ENCODE measurements at regions not wholly inside any gene's neighbourhood (a gene's known extent, or its start where the extent isn't known, plus 50 kb on each side); places are given as distances from the start of the nearest gene placed in this dataset.

DNA sequence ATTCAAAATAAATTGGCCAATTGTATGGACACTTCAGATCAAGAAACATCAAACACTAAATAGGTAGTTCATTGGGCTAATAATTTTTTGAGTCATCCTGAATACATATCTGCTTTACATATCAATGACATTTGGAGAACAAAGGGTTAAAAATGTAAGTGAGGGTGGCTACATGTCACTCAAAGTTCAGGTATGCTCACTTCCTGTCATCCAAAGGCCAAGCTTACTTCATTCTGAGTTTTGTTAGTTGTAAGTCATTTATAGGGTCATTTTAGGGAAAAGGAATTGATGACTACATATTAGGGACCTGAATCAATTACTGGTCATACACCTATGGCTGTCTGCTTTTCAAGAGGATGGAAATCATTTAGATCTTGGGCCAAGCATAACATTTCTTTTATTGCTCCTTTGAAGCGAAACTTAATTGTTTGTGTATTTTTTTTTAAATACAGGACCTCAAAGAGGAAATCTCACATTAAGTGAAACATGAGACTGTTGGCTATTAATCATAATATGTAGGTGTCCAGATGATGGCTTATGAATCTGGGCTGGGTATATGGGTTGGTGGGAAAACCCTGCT lies 119.2 kb upstream of the LEF1 start:
- no peak for DNase-seq
- TF ChIP-seq GATA1 (IDR thresholded peaks at IDR 0.05; ENCODE audit: low read depth, low read length), result no peak
- no peak for TF ChIP-seq POLR2A (IDR thresholded peaks at IDR 0.05; ENCODE audit: low read length)

- no peak for DNase-seq
- TF ChIP-seq POLR2A (IDR thresholded peaks at IDR 0.05; ENCODE audit: low read length) (no peak), GATA1 (IDR thresholded peaks at IDR 0.05; ENCODE audit: low read depth, low read length) (no peak)
Measured at GRCh38 chr4:108280072-108280471, 111.3 kb upstream of the LEF1 start.

DNA sequence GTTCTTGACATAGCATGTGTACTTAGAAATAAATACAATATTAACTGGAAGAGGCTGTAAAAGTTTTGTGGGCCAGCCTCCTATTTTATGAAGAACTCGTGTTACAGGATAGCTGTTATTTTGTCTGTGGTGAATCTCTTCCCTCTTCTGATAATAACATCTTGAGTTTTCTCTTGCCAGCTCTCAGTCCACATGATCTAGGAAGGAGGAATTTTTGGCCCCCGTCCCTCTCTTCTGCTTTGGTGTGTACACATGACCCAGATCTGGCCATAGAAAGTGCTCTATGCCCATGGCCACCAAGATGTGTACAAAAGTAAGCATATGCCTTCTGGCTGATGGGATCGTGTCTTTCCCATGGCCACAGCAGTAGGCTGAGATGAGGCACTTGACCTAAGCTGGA lies 108.0 kb upstream of the LEF1 start:
- no peak for TF ChIP-seq POLR2A (IDR thresholded peaks at IDR 0.05; ENCODE audit: low read length)
- TF ChIP-seq GATA1 (IDR thresholded peaks at IDR 0.05; ENCODE audit: low read depth, low read length), result no peak
- DNase-seq, result no peak

- DNase-seq, result no peak
Measured at GRCh38 chr4:108272986-108273385, 104.3 kb upstream of the LEF1 start.

GRCh38 chr4:108272561-108272960 lies 103.8 kb upstream of the LEF1 start:
- TF ChIP-seq POLR2A (IDR thresholded peaks at IDR 0.05; ENCODE audit: low read length), result no peak
- no peak for TF ChIP-seq GATA1 (IDR thresholded peaks at IDR 0.05; ENCODE audit: low read depth, low read length)
- no peak for DNase-seq

More at GRCh38 chr4:108272986-108273385, 104.3 kb upstream of the LEF1 start:
- TF ChIP-seq GATA1 (IDR thresholded peaks at IDR 0.05; ENCODE audit: low read depth, low read length), result no peak
- no peak for TF ChIP-seq POLR2A (IDR thresholded peaks at IDR 0.05; ENCODE audit: low read length)

DNA sequence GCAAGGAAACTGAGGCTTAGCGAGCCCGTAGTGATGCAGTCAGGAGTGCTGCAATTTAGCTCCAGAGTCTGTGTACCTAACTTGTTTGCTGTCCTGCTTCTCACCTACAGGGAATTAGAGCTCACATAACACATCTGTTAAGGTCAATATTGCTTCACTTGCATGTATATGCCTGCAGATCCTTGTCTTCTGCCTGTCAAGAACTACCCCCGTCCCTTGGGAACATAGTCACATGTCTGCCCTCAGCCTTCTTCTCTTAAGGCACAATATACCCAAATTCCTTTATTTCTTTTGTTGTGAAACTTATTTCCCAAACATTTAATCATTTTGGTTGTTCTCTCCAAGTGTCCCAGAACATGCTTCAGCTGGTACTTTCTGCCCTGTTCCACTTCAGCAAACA lies 103.3 kb upstream of the LEF1 start:
- TF ChIP-seq GATA1 (IDR thresholded peaks at IDR 0.05; ENCODE audit: low read depth, low read length) (no peak), POLR2A (IDR thresholded peaks at IDR 0.05; ENCODE audit: low read length) (no peak)
- no peak for DNase-seq

DNA sequence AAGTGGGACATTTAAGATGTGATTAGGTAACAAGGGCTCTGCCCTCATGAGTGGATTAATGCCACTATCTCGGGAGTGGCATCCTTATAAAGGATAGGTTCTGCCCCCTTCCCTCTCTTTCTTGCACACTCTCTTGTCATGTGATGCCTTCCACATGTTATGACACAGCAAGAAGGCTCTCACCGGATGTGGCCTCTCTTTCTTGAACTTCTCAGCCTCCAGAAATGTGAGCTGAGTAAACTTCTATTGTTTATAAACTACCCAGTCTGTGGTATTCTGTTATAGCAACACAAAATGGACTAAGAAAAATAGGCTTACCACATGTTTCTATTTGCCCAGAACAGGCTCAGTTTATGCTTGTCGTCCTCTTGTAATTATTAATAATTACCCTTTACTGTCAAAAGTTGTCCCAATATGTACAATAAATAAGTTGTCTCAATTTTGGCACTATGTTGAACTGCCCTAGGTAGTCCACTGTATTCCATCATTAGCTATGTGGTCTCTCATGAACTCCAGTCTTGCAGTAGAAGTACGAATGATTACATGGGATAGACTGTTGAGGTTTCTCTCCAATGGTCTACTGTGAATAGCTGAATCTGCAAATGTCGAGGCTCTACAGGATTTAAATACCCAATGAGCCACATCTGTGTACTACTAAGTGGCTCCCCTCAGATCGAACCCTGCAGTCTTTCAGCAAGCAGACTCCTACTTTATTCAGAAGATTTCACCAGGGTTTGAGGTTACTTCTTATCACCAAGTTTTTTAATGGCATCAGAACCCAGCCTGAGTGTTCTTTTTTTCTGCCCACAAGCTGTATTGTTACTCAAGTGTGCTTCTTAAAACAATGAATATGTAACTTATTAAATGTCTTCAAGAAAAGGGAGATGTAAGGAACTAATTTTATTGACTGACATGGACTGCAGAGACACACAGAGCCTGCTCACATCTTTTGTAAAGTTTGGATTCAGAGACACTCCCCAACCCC lies 102.0 kb upstream of the LEF1 start:
- DNase-seq, result no peak
- no peak for TF ChIP-seq POLR2A (IDR thresholded peaks at IDR 0.05; ENCODE audit: low read length)
- no peak for TF ChIP-seq GATA1 (IDR thresholded peaks at IDR 0.05; ENCODE audit: low read depth, low read length)

DNA sequence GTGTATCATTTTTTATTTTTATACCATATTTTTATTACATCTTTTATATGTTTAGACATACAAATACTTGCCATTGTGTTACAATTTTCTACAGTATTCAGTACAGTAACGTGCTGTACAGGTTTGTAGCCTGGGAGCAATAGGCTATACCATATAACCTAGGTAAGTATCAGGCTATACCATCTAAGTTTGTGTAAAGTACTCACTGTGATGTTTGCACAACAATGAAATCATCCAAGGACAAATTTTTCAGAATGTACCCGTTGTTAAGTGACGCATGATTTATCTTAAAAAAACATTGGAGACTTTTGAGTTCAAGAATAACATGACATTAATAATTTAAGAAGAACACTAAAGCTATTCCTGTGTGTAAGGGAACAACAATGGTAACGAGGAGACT lies 96.0 kb upstream of the LEF1 start:
- TF ChIP-seq GATA1 (IDR thresholded peaks at IDR 0.05; ENCODE audit: low read depth, low read length) (no peak), POLR2A (IDR thresholded peaks at IDR 0.05; ENCODE audit: low read length) (no peak)
- no peak for DNase-seq

- DNase-seq, result no peak
- TF ChIP-seq GATA1 (IDR thresholded peaks at IDR 0.05; ENCODE audit: low read depth, low read length) (no peak), POLR2A (IDR thresholded peaks at IDR 0.05; ENCODE audit: low read length) (no peak)
Measured at GRCh38 chr4:108263057-108263456, 94.3 kb upstream of the LEF1 start.

DNA sequence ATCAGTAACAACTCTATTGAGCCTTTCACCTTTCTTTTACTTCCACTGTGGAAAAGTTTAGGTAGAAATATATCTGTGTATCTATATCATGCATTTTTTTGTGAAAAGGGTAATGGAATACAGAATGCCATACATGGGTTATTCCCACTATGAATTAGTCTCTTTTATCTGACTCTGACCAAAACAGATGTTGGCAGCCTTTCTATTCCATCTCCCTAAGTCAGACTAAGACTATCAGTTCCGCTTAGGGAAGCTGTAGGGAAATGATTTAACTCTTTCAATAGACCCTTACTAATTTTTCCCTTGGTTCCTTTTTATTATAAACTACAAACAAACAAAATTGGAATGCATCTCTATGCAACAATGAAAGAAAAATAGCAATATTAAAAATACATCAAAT lies 92.3 kb upstream of the LEF1 start:
- TF ChIP-seq POLR2A (IDR thresholded peaks at IDR 0.05; ENCODE audit: low read length) (no peak), GATA1 (IDR thresholded peaks at IDR 0.05; ENCODE audit: low read depth, low read length) (no peak)
- no peak for DNase-seq

- no peak for TF ChIP-seq POLR2A (IDR thresholded peaks at IDR 0.05; ENCODE audit: low read length)
- no peak for TF ChIP-seq GATA1 (IDR thresholded peaks at IDR 0.05; ENCODE audit: low read depth, low read length)
- no peak for DNase-seq
Measured at GRCh38 chr4:108256538-108256937, 87.8 kb upstream of the LEF1 start.

GRCh38 chr4:108255203-108255747 lies 86.5 kb upstream of the LEF1 start:
- no peak for DNase-seq
- TF ChIP-seq GATA1 (IDR thresholded peaks at IDR 0.05; ENCODE audit: low read depth, low read length) (no peak), POLR2A (IDR thresholded peaks at IDR 0.05; ENCODE audit: low read length) (no peak)

- no peak for TF ChIP-seq GATA1 (IDR thresholded peaks at IDR 0.05; ENCODE audit: low read depth, low read length)
- no peak for DNase-seq
Measured at GRCh38 chr4:108249397-108249796, 80.7 kb upstream of the LEF1 start.

- no peak for DNase-seq
- no peak for TF ChIP-seq POLR2A (IDR thresholded peaks at IDR 0.05; ENCODE audit: low read length)
- no peak for TF ChIP-seq GATA1 (IDR thresholded peaks at IDR 0.05; ENCODE audit: low read depth, low read length)
Measured at GRCh38 chr4:108247387-108248049, 78.8 kb upstream of the LEF1 start.
